GM19438 (cell line): ENCODE measurements at regions not wholly inside any gene's neighbourhood (a gene's known extent, or its start where the extent isn't known, plus 50 kb on each side); places are given as distances from the start of the nearest gene placed in this dataset.

Source experiments
- ATAC-seq: cut with Tn5 transposase; IDR thresholded peaks from one replicate; pipeline ENCODE4 v1.9.1; 2021; ENCODE audit warnings: low read depth; ENCODE audit not compliant: unreplicated experiment

GRCh38 chr13:107295416-107296140 is 727.6 kb upstream of the ARGLU1 start:
- ATAC-seq: no peak

- no peak for ATAC-seq
These were observed 726.0 kb upstream of the ARGLU1 start for GRCh38 chr13:107293924-107294323.

GRCh38 chr13:107291875-107292274 is 723.9 kb upstream of the ARGLU1 start:
- ATAC-seq: no peak

- ATAC-seq: no peak
These were observed 721.6 kb upstream of the ARGLU1 start for GRCh38 chr13:107289540-107289939.

GRCh38 chr13:107284173-107284572 is 716.2 kb upstream of the ARGLU1 start:
- ATAC-seq: no peak

- ATAC-seq: no peak
These were observed 710.0 kb upstream of the ARGLU1 start for GRCh38 chr13:107277911-107278310.

- ATAC-seq: no peak
These were observed 709.0 kb upstream of the ARGLU1 start for GRCh38 chr13:107276936-107277335.

GRCh38 chr13:107275945-107276614 is 708.1 kb upstream of the ARGLU1 start:
- ATAC-seq: no peak

GRCh38 chr13:107275312-107275711 is 707.4 kb upstream of the ARGLU1 start:
- ATAC-seq: no peak

GRCh38 chr13:107271227-107271626 is 703.3 kb upstream of the ARGLU1 start:
- ATAC-seq: no peak

- ATAC-seq: no peak
These were observed 698.7 kb upstream of the ARGLU1 start for GRCh38 chr13:107266657-107267056.

- ATAC-seq: no peak
These were observed 690.8 kb upstream of the ARGLU1 start for GRCh38 chr13:107258599-107259187.

- ATAC-seq: no peak
These were observed 686.5 kb upstream of the ARGLU1 start for GRCh38 chr13:107254392-107254791.

GRCh38 chr13:107252428-107252827 is 684.5 kb upstream of the ARGLU1 start:
- ATAC-seq: no peak

- ATAC-seq: no peak
These were observed 684.1 kb upstream of the ARGLU1 start for GRCh38 chr13:107252021-107252420.

GRCh38 chr13:107251341-107251740 is 683.4 kb upstream of the ARGLU1 start:
- ATAC-seq: no peak

GRCh38 chr13:107250628-107251027 is 682.7 kb upstream of the ARGLU1 start:
- no peak for ATAC-seq

- no peak for ATAC-seq
These were observed 676.3 kb upstream of the ARGLU1 start for GRCh38 chr13:107244241-107244640.

GRCh38 chr13:107242138-107242537 is 674.2 kb upstream of the ARGLU1 start:
- ATAC-seq: no peak

- no peak for ATAC-seq
These were observed 673.4 kb upstream of the ARGLU1 start for GRCh38 chr13:107241381-107241780.

GRCh38 chr13:107239213-107239612 is 671.3 kb upstream of the ARGLU1 start:
- no peak for ATAC-seq
